GM12878 (cell line): ENCODE measurements at regions not wholly inside any gene's neighbourhood (a gene's known extent, or its start where the extent isn't known, plus 50 kb on each side); places are given as distances from the start of the nearest gene placed in this dataset.

Experiments
- CHD1 ChIP-seq: IDR thresholded peaks from 2 replicates; pipeline ENCODE4 v1.6.1; 2012; ENCODE audit warnings: low read depth, low read length, improper control_type of control experiment
- EGR1 ChIP-seq, 2 experiments: IDR thresholded peaks; 1 replicate in 1 of 2; 2 replicates in 1 of 2; pipeline ENCODE4 v1.6.1; 2011 to 2012; ENCODE audit warnings: low read depth in 2 of 2, low read length in 2 of 2, borderline replicate concordance in 1 of 2, mild to moderate bottlenecking in 1 of 2, moderate library complexity in 1 of 2
- HDAC2 ChIP-seq: fragments of 200-600 bp; sonication (generic); IDR thresholded peaks from 2 replicates; pipeline ENCODE4 v1.6.1; 2017
- MLLT1 ChIP-seq: fragments of 450-650 bp; IDR thresholded peaks from 2 replicates; pipeline ENCODE4 v1.6.1; 2016; ENCODE audit warnings: mild to moderate bottlenecking
- TF ChIP-seq, protein P1 (sequence below): fragments of 450-650 bp; IDR thresholded peaks from 2 replicates; pipeline ENCODE4 v1.6.1; 2017; ENCODE audit warnings: mild to moderate bottlenecking, moderate library complexity
- TF ChIP-seq, protein P2 (sequence below): fragments of 150-350 bp; IDR thresholded peaks from 2 replicates; pipeline ENCODE4 v1.6.1; 2016; ENCODE audit warnings: low read depth, low read length

DNA sequence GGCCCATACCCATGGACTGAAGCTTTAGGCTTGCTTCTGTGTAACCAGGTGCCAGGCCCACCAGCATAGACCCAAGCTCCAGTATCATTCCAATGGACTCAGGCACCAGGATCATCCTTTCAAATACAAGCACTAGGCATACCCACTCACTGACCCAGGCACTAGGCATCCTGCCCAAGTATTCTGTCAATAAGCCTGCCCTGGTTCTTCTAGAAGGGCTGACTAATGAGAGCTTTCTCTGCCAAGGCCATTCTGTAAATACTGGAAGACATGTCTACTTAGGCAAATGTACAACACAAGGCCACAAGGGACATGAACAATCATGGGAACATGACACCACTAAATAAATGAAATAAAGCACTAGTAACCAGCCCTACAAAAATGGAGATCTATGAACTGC is 352.2 kb downstream of the FSCB start (continued):
- TF ChIP-seq MLLT1, result no peak
- no peak for TF ChIP-seq CHD1
- TF ChIP-seq, protein P1, sequence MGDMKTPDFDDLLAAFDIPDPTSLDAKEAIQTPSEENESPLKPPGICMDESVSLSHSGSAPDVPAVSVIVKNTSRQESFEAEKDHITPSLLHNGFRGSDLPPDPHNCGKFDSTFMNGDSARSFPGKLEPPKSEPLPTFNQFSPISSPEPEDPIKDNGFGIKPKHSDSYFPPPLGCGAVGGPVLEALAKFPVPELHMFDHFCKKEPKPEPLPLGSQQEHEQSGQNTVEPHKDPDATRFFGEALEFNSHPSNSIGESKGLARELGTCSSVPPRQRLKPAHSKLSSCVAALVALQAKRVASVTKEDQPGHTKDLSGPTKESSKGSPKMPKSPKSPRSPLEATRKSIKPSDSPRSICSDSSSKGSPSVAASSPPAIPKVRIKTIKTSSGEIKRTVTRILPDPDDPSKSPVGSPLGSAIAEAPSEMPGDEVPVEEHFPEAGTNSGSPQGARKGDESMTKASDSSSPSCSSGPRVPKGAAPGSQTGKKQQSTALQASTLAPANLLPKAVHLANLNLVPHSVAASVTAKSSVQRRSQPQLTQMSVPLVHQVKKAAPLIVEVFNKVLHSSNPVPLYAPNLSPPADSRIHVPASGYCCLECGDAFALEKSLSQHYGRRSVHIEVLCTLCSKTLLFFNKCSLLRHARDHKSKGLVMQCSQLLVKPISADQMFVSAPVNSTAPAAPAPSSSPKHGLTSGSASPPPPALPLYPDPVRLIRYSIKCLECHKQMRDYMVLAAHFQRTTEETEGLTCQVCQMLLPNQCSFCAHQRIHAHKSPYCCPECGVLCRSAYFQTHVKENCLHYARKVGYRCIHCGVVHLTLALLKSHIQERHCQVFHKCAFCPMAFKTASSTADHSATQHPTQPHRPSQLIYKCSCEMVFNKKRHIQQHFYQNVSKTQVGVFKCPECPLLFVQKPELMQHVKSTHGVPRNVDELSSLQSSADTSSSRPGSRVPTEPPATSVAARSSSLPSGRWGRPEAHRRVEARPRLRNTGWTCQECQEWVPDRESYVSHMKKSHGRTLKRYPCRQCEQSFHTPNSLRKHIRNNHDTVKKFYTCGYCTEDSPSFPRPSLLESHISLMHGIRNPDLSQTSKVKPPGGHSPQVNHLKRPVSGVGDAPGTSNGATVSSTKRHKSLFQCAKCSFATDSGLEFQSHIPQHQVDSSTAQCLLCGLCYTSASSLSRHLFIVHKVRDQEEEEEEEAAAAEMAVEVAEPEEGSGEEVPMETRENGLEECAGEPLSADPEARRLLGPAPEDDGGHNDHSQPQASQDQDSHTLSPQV, result no peak
- no peak for TF ChIP-seq EGR1 (IDR thresholded peaks at IDR 0.05; ENCODE audit: borderline replicate concordance in 1 of 2, low read depth in 2 of 2, low read length in 2 of 2)
- TF ChIP-seq HDAC2, result no peak
- TF ChIP-seq, protein P2, sequence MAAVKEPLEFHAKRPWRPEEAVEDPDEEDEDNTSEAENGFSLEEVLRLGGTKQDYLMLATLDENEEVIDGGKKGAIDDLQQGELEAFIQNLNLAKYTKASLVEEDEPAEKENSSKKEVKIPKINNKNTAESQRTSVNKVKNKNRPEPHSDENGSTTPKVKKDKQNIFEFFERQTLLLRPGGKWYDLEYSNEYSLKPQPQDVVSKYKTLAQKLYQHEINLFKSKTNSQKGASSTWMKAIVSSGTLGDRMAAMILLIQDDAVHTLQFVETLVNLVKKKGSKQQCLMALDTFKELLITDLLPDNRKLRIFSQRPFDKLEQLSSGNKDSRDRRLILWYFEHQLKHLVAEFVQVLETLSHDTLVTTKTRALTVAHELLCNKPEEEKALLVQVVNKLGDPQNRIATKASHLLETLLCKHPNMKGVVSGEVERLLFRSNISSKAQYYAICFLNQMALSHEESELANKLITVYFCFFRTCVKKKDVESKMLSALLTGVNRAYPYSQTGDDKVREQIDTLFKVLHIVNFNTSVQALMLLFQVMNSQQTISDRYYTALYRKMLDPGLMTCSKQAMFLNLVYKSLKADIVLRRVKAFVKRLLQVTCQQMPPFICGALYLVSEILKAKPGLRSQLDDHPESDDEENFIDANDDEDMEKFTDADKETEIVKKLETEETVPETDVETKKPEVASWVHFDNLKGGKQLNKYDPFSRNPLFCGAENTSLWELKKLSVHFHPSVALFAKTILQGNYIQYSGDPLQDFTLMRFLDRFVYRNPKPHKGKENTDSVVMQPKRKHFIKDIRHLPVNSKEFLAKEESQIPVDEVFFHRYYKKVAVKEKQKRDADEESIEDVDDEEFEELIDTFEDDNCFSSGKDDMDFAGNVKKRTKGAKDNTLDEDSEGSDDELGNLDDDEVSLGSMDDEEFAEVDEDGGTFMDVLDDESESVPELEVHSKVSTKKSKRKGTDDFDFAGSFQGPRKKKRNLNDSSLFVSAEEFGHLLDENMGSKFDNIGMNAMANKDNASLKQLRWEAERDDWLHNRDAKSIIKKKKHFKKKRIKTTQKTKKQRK, result no peak
